Prostate gland (tissue), 2 donors: ENCODE measurements at regions not wholly inside any gene's neighbourhood (a gene's known extent, or its start where the extent isn't known, plus 50 kb on each side); places are given as distances from the start of the nearest gene placed in this dataset.

Source experiments
- DNase-seq: peaks from one replicate; pipeline ENCODE4 v3.0.0-alpha.2; 2019; ENCODE audit warnings: low spot score
- H3K27ac ChIP-seq, 2 donors: fragments of 200-600 bp; sonication (generic); 2 replicates each; pipeline ENCODE4 v1.5.1; 2017 to 2019
- H3K27me3 ChIP-seq: fragments of 200-600 bp; sonication (generic); replicated peaks from 2 replicates; pipeline ENCODE4 v1.5.1; 2019; ENCODE audit not compliant: insufficient read depth
- H3K36me3 ChIP-seq, 2 donors: fragments of 200-600 bp; sonication (generic); 1 replicate in 1 of 2; 2 replicates in 1 of 2; pipeline versions ENCODE4 v1.5.1 to v1.8.1; 2017 to 2019
- H3K4me1 ChIP-seq: fragments of 200-600 bp; sonication (generic); replicated peaks from 2 replicates; pipeline ENCODE4 v1.5.1; 2019
- H3K4me3 ChIP-seq, 2 donors: fragments of 200-600 bp; sonication (generic); 2 replicates each; pipeline ENCODE4 v1.5.1; 2017 to 2019
- H3K9me3 ChIP-seq: fragments of 200-600 bp; sonication (generic); 2 replicates; pipeline ENCODE4 v1.5.1; 2017
- CTCF ChIP-seq, 4 experiments: fragments of 200-600 bp in 2 of 4; fragments of 450-650 bp in 2 of 4; sonication (generic) in 2 of 4; IDR thresholded peaks; 1 replicate in 3 of 4; 2 replicates in 1 of 4; pipeline ENCODE4 v1.5.1; 2016 to 2019; ENCODE audit warnings: antibody characterized with exemption in 4 of 4, mild to moderate bottlenecking in 2 of 4, moderate library complexity in 2 of 4
- POLR2A ChIP-seq: fragments of 450-650 bp; IDR thresholded peaks from one replicate; pipeline ENCODE4 v1.6.1; 2016; ENCODE audit warnings: antibody characterized with exemption, mild to moderate bottlenecking
- POLR2AphosphoS5 ChIP-seq: sonication (generic); formaldehyde crosslinking; IDR thresholded peaks from one replicate; pipeline ENCODE4 v1.6.1; 2017; ENCODE audit warnings: antibody characterized with exemption
- WGBS: methylation state at CpG from one replicate; pipeline ENCODE4 v1.1.5; 2018; 5-methylcytosine and 5-hydroxymethylcytosine counted together
- intact Hi-C: fragments of 100-400 bp; cut with DNase I; formaldehyde crosslinking; loops from one replicate; pipeline ENCODE4 v1.14.2; 2022

- TF ChIP-seq CTCF (IDR thresholded peaks at IDR 0.05) (no peak), POLR2A (no peak), POLR2AphosphoS5 (no peak)
- WGBS = 96% methylated on average over 5 of the region's 5 CpGs
- DNase-seq = no peak
Measured at GRCh38 chr7:17490825-17491224, 192.4 kb downstream of the AHR start.

GRCh38 chr7:17492437-17492836 lies 194.0 kb downstream of the AHR start:
- no peak for TF ChIP-seq POLR2A
- TF ChIP-seq POLR2AphosphoS5 = peak; percentile 62
- 51% methylated on average over 4 of the region's 4 CpGs for WGBS
- H3K9me3 ChIP-seq = no peaks in the 10 kb centered on the region
- peak; percentile 59 for DNase-seq
- no peaks in the 10 kb centered on the region for H3K27me3 ChIP-seq
- H3K4me1 ChIP-seq = no peaks in the 10 kb centered on the region
- intact Hi-C loops = no loop called here
- no peak overlapping the region for H3K4me3 ChIP-seq
- H3K36me3 ChIP-seq = no peaks in the 10 kb centered on the region
- no peak overlapping the region for H3K27ac ChIP-seq

More at GRCh38 chr7:17490825-17491224, 192.4 kb downstream of the AHR start:
- H3K27ac ChIP-seq = no peak overlapping the region
- no peaks in the 10 kb centered on the region for H3K27me3 ChIP-seq
- intact Hi-C loops = no loop called here
- no peaks in the 10 kb centered on the region for H3K4me1 ChIP-seq
- no peaks in the 10 kb centered on the region for H3K9me3 ChIP-seq
- no peaks in the 10 kb centered on the region for H3K36me3 ChIP-seq
- no peak overlapping the region for H3K4me3 ChIP-seq

- H3K27ac ChIP-seq = no peak overlapping the region
- H3K27me3 ChIP-seq = no peaks in the 10 kb centered on the region
- DNase-seq = no peak
- no peak for TF ChIP-seq CTCF (IDR thresholded peaks at IDR 0.05)
- TF ChIP-seq POLR2A = no peak
- TF ChIP-seq POLR2AphosphoS5 = no peak
- H3K9me3 ChIP-seq = no peaks in the 10 kb centered on the region
- no peak overlapping the region for H3K4me3 ChIP-seq
- H3K36me3 ChIP-seq = no peaks in the 10 kb centered on the region
- no peaks in the 10 kb centered on the region for H3K4me1 ChIP-seq
- intact Hi-C loops = no loop called here
- 90% methylated on average over 2 of the region's 2 CpGs for WGBS
Measured at GRCh38 chr7:17493446-17493845, 195.0 kb downstream of the AHR start.

- no peak overlapping the region for H3K4me3 ChIP-seq
- no peak for DNase-seq
- 44% methylated on average over 2 of the region's 2 CpGs for WGBS
- H3K36me3 ChIP-seq = no peaks in the 10 kb centered on the region
- no peaks in the 10 kb centered on the region for H3K4me1 ChIP-seq
- no peaks in the 10 kb centered on the region for H3K9me3 ChIP-seq
- intact Hi-C loops = no loop called here
- H3K27me3 ChIP-seq = no peaks in the 10 kb centered on the region
- no peak overlapping the region for H3K27ac ChIP-seq
- TF ChIP-seq POLR2A = no peak
- TF ChIP-seq CTCF (IDR thresholded peaks at IDR 0.05) = no peak
- TF ChIP-seq POLR2AphosphoS5 = no peak
Measured at GRCh38 chr7:17495655-17496394, 197.4 kb downstream of the AHR start.

GRCh38 chr7:17497136-17497535 lies 198.7 kb downstream of the AHR start:
- Histone ChIP-seq H3K9me3 (no peaks in the 10 kb centered on the region), H3K36me3 (no peaks in the 10 kb centered on the region), H3K27ac (no peak overlapping the region), H3K4me1 (no peaks in the 10 kb centered on the region), H3K4me3 (no peak overlapping the region), H3K27me3 (no peaks in the 10 kb centered on the region)
- intact Hi-C loops = no loop called here
- WGBS = 91% methylated on average over 1 of the region's 1 CpG
- no peak for DNase-seq
- TF ChIP-seq CTCF (IDR thresholded peaks at IDR 0.05) = no peak
- TF ChIP-seq POLR2A = no peak
- TF ChIP-seq POLR2AphosphoS5 = no peak
